GM12872 (cell line): ENCODE measurements at regions not wholly inside any gene's neighbourhood (a gene's known extent, or its start where the extent isn't known, plus 50 kb on each side); places are given as distances from the start of the nearest gene placed in this dataset.

Experiments used
- CTCF ChIP-seq: IDR thresholded peaks from 3 replicates; pipeline ENCODE4 v1.5.1; 2011; ENCODE audit warnings: low read depth, mild to moderate bottlenecking, low read length, moderate library complexity; ENCODE audit not compliant: insufficient read depth

- TF ChIP-seq CTCF, result no peak
Measured at GRCh38 chr18:39051013-39051412, 1485.4 kb upstream of the CELF4 start.

- no peak for TF ChIP-seq CTCF
Measured at GRCh38 chr18:39039813-39040212, 1474.2 kb upstream of the CELF4 start.

- TF ChIP-seq CTCF, result no peak
Measured at GRCh38 chr18:39037925-39038324, 1472.3 kb upstream of the CELF4 start.

GRCh38 chr18:39033312-39033711 is 1467.7 kb upstream of the CELF4 start:
- no peak for TF ChIP-seq CTCF

GRCh38 chr18:39031647-39032046 is 1466.0 kb upstream of the CELF4 start:
- TF ChIP-seq CTCF, result no peak

- no peak for TF ChIP-seq CTCF
Measured at GRCh38 chr18:39030124-39030655, 1464.6 kb upstream of the CELF4 start.

- TF ChIP-seq CTCF, result no peak
Measured at GRCh38 chr18:39025531-39025930, 1459.9 kb upstream of the CELF4 start.

- TF ChIP-seq CTCF, result no peak
Measured at GRCh38 chr18:39019989-39020388, 1454.4 kb upstream of the CELF4 start.
